HepG2 (cell line): ENCODE measurements at regions not wholly inside any gene's neighbourhood (a gene's known extent, or its start where the extent isn't known, plus 50 kb on each side); places are given as distances from the start of the nearest gene placed in this dataset.

Experiments used
- GABPA ChIP-seq, 2 experiments: IDR thresholded peaks; 2 replicates each; pipeline ENCODE4 v1.6.1; 2011 to 2016; ENCODE audit warnings: low read depth in 2 of 2, low read length in 1 of 2, missing biosample characterization in 1 of 2, missing genetic modification characterization in 1 of 2
- HINFP ChIP-seq: sonication (generic); formaldehyde crosslinking; IDR thresholded peaks from 2 replicates; pipeline ENCODE4 v1.4.0; 2020; ENCODE audit warnings: low read depth, mild to moderate bottlenecking, missing genetic modification reagents
- HNRNPL ChIP-seq: fragments of 200-400 bp; formaldehyde crosslinking; IDR thresholded peaks from 2 replicates; pipeline ENCODE4 v1.6.1; 2017; ENCODE audit warnings: mild to moderate bottlenecking, low read depth, low read length
- KDM1A ChIP-seq: IDR thresholded peaks from 2 replicates; pipeline ENCODE4 v1.6.1; 2016; ENCODE audit warnings: missing compliant biosample characterization
- MAX ChIP-seq: IDR thresholded peaks from 2 replicates; pipeline ENCODE4 v1.6.1; 2012; ENCODE audit warnings: inconsistent platforms
- TAF1 ChIP-seq: sonication (generic); formaldehyde crosslinking; IDR thresholded peaks from 2 replicates; pipeline ENCODE4 v1.4.0; 2020; ENCODE audit warnings: missing genetic modification reagents
- XRCC5 ChIP-seq: fragments of 200-400 bp; formaldehyde crosslinking; optimal IDR thresholded peaks from 2 replicates; pipeline ENCODE3; 2017; ENCODE audit warnings: mild to moderate bottlenecking, low read length
- ZNF274 ChIP-seq: sonication (generic); formaldehyde crosslinking; IDR thresholded peaks from 2 replicates; pipeline ENCODE4 v1.5.1; 2020; ENCODE audit warnings: mild to moderate bottlenecking, missing genetic modification reagents
- ZNF44 ChIP-seq: sonication (generic); formaldehyde crosslinking; IDR thresholded peaks from 2 replicates; pipeline ENCODE4 v1.5.1; 2020; ENCODE audit warnings: mild to moderate bottlenecking, missing genetic modification reagents
- ZNF609 ChIP-seq: sonication (generic); formaldehyde crosslinking; IDR thresholded peaks from 2 replicates; pipeline ENCODE4 v1.4.0; 2020; ENCODE audit warnings: mild to moderate bottlenecking, missing genetic modification reagents, borderline replicate concordance
- TF ChIP-seq, protein P1 (sequence below): sonication (generic); formaldehyde crosslinking; IDR thresholded peaks from 2 replicates; pipeline ENCODE4 v1.5.0; 2020; ENCODE audit warnings: mild to moderate bottlenecking, missing genetic modification reagents, moderate library complexity
- TF ChIP-seq, protein P2 (sequence below), 2 experiments: sonication (generic) in 1 of 2; formaldehyde crosslinking in 1 of 2; IDR thresholded peaks; 2 replicates each; pipeline versions ENCODE4 v1.5.1 to v1.6.1; 2011 to 2020; ENCODE audit warnings: borderline replicate concordance in 1 of 2, low read depth in 1 of 2, low read length in 1 of 2, mild to moderate bottlenecking in 1 of 2, missing genetic modification reagents in 1 of 2, moderate library complexity in 1 of 2

DNA sequence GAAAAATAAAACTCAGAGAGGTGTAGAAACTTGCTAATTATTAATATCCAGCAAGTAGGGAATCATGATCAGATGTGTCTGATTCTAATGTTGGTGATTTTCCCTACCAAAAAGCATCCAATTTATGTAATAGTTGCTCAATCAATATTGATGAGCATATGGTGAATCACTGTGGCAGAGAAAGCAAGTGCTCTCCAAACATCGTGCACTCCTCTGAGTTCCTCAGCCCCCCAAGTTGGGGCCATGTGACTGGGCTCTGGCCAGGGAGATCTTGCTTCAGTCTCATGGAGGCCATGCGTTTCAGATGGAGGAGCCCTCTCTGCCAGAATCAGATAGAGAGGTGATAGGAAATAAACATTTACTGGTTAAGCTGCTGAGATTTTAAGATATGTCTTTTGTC, 133.2 kb upstream of the LY86 start:
- TF ChIP-seq MAX (no peak), ZNF274 (no peak), TAF1 (CRISPR knock-in tag) (no peak), ZNF609 (no peak), HNRNPL (no peak), GABPA (IDR thresholded peaks at IDR 0.05; ENCODE audit: low read depth, low read length) (no peak), GABPA (CRISPR knock-in tag; IDR thresholded peaks at IDR 0.05; ENCODE audit: low read depth) (no peak), ZNF44 (CRISPR knock-in tag) (no peak), XRCC5 (no peak), KDM1A (CRISPR knock-in tag) (no peak), HINFP (CRISPR knock-in tag) (no peak)
- TF ChIP-seq, protein P1, sequence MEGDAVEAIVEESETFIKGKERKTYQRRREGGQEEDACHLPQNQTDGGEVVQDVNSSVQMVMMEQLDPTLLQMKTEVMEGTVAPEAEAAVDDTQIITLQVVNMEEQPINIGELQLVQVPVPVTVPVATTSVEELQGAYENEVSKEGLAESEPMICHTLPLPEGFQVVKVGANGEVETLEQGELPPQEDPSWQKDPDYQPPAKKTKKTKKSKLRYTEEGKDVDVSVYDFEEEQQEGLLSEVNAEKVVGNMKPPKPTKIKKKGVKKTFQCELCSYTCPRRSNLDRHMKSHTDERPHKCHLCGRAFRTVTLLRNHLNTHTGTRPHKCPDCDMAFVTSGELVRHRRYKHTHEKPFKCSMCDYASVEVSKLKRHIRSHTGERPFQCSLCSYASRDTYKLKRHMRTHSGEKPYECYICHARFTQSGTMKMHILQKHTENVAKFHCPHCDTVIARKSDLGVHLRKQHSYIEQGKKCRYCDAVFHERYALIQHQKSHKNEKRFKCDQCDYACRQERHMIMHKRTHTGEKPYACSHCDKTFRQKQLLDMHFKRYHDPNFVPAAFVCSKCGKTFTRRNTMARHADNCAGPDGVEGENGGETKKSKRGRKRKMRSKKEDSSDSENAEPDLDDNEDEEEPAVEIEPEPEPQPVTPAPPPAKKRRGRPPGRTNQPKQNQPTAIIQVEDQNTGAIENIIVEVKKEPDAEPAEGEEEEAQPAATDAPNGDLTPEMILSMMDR (CRISPR knock-in tag): no peak
- TF ChIP-seq, protein P2, sequence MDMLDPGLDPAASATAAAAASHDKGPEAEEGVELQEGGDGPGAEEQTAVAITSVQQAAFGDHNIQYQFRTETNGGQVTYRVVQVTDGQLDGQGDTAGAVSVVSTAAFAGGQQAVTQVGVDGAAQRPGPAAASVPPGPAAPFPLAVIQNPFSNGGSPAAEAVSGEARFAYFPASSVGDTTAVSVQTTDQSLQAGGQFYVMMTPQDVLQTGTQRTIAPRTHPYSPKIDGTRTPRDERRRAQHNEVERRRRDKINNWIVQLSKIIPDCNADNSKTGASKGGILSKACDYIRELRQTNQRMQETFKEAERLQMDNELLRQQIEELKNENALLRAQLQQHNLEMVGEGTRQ (IDR thresholded peaks at IDR 0.05; ENCODE audit: low read depth, low read length): no peak
- TF ChIP-seq, protein P2 (CRISPR knock-in tag; IDR thresholded peaks at IDR 0.05; ENCODE audit: borderline replicate concordance): no peak
